ENCODE measurements at regions not wholly inside any gene's neighbourhood (a gene's known extent, or its start where the extent isn't known, plus 50 kb on each side); places are given as distances from the start of the nearest gene placed in this dataset.

DNA sequence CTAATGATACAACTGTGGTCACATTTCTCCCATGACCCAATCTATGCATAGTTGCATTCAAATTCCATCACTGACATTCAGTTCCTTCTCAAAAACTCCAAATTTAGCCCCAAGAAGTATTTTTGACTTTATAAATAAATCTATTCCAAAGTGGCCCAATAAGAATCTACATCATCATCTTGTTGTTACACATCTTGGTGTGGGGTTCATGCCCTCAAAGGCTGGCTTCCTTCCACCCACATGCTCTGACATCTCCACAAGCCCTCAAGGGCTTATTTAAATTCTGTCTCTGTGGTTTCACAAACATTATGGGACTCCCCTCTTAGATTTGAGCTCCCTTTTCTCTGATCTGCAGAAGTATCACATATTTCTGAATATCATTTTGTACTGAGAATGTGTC, 585.3 kb upstream of the BTBD3 start:
- no peak for TF ChIP-seq POLR2AphosphoS5 (IDR thresholded peaks at IDR 0.05)
- TF ChIP-seq, protein P1, sequence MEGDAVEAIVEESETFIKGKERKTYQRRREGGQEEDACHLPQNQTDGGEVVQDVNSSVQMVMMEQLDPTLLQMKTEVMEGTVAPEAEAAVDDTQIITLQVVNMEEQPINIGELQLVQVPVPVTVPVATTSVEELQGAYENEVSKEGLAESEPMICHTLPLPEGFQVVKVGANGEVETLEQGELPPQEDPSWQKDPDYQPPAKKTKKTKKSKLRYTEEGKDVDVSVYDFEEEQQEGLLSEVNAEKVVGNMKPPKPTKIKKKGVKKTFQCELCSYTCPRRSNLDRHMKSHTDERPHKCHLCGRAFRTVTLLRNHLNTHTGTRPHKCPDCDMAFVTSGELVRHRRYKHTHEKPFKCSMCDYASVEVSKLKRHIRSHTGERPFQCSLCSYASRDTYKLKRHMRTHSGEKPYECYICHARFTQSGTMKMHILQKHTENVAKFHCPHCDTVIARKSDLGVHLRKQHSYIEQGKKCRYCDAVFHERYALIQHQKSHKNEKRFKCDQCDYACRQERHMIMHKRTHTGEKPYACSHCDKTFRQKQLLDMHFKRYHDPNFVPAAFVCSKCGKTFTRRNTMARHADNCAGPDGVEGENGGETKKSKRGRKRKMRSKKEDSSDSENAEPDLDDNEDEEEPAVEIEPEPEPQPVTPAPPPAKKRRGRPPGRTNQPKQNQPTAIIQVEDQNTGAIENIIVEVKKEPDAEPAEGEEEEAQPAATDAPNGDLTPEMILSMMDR (IDR thresholded peaks at IDR 0.05; ENCODE audit: poor library complexity, severe bottlenecking) = no peak
- TF ChIP-seq EP300 (conservative IDR thresholded peaks at IDR 0.05; ENCODE audit: poor library complexity, severe bottlenecking) = no peak
- no peak for TF ChIP-seq RAD21 (conservative IDR thresholded peaks at IDR 0.05)
- no peak for TF ChIP-seq EZH2 (IDR thresholded peaks at IDR 0.05; ENCODE audit: borderline replicate concordance, insufficient read depth, low read length, poor library complexity, severe bottlenecking)
- TF ChIP-seq SMC3 (conservative IDR thresholded peaks at IDR 0.05; ENCODE audit: poor library complexity) = no peak
- TF ChIP-seq TAF1 (IDR thresholded peaks at IDR 0.05; ENCODE audit: low read depth) = no peak
- TF ChIP-seq, protein P2, sequence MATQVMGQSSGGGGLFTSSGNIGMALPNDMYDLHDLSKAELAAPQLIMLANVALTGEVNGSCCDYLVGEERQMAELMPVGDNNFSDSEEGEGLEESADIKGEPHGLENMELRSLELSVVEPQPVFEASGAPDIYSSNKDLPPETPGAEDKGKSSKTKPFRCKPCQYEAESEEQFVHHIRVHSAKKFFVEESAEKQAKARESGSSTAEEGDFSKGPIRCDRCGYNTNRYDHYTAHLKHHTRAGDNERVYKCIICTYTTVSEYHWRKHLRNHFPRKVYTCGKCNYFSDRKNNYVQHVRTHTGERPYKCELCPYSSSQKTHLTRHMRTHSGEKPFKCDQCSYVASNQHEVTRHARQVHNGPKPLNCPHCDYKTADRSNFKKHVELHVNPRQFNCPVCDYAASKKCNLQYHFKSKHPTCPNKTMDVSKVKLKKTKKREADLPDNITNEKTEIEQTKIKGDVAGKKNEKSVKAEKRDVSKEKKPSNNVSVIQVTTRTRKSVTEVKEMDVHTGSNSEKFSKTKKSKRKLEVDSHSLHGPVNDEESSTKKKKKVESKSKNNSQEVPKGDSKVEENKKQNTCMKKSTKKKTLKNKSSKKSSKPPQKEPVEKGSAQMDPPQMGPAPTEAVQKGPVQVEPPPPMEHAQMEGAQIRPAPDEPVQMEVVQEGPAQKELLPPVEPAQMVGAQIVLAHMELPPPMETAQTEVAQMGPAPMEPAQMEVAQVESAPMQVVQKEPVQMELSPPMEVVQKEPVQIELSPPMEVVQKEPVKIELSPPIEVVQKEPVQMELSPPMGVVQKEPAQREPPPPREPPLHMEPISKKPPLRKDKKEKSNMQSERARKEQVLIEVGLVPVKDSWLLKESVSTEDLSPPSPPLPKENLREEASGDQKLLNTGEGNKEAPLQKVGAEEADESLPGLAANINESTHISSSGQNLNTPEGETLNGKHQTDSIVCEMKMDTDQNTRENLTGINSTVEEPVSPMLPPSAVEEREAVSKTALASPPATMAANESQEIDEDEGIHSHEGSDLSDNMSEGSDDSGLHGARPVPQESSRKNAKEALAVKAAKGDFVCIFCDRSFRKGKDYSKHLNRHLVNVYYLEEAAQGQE (IDR thresholded peaks at IDR 0.05; ENCODE audit: borderline replicate concordance) = no peak

All from neural cell (in vitro differentiated cells).